ENCODE measurements at regions not wholly inside any gene's neighbourhood (a gene's known extent, or its start where the extent isn't known, plus 50 kb on each side); places are given as distances from the start of the nearest gene placed in this dataset.

- Histone ChIP-seq H3K9me3 (replicated peaks) (peaks cover 39% of the 10 kb centered on the region), H3K36me3 (no peaks in the 10 kb centered on the region), H3K27ac (replicated peaks) (no peak overlapping the region), H3K4me3 (no peak overlapping the region), H3K4me1 (no peaks in the 10 kb centered on the region), H3K27me3 (ENCODE audit: low read depth) (no peaks in the 10 kb centered on the region)
- TF ChIP-seq CTCF (IDR thresholded peaks at IDR 0.05; ENCODE audit: borderline replicate concordance) = no peak
- intact Hi-C loops (cut with micrococcal nuclease) = no loop called here
- no peak for DNase-seq
These were observed 1200.5 kb downstream of the SI start for GRCh38 chr3:163877805-163878204.

GRCh38 chr3:163863146-163863545 is 1215.2 kb downstream of the SI start:
- TF ChIP-seq CTCF (IDR thresholded peaks at IDR 0.05; ENCODE audit: borderline replicate concordance) = no peak
- H3K27ac ChIP-seq (replicated peaks) = no peak overlapping the region
- no peaks in the 10 kb centered on the region for H3K4me1 ChIP-seq
- H3K4me3 ChIP-seq = no peak overlapping the region
- intact Hi-C loops (cut with micrococcal nuclease) = no loop called here
- no peaks in the 10 kb centered on the region for H3K36me3 ChIP-seq
- H3K9me3 ChIP-seq (replicated peaks) = peaks cover 15% of the 10 kb centered on the region
- H3K27me3 ChIP-seq (ENCODE audit: low read depth) = no peaks in the 10 kb centered on the region
- no peak for DNase-seq

GRCh38 chr3:163852233-163852632 is 1226.1 kb downstream of the SI start:
- Histone ChIP-seq H3K36me3 (no peaks in the 10 kb centered on the region), H3K4me1 (no peaks in the 10 kb centered on the region), H3K27ac (replicated peaks) (no peak overlapping the region), H3K4me3 (no peak overlapping the region), H3K27me3 (ENCODE audit: low read depth) (no peaks in the 10 kb centered on the region), H3K9me3 (replicated peaks) (peaks cover 2% of the 10 kb centered on the region)
- intact Hi-C loops (cut with micrococcal nuclease) = no loop called here
- DNase-seq = no peak
- TF ChIP-seq CTCF (IDR thresholded peaks at IDR 0.05; ENCODE audit: borderline replicate concordance) = no peak

GRCh38 chr3:163838769-163839168 is 1239.5 kb downstream of the SI start:
- DNase-seq = no peak
- no peaks in the 10 kb centered on the region for H3K27me3 ChIP-seq (ENCODE audit: low read depth)
- H3K9me3 ChIP-seq (replicated peaks) = peaks cover 10% of the 10 kb centered on the region
- no peaks in the 10 kb centered on the region for H3K36me3 ChIP-seq
- no peaks in the 10 kb centered on the region for H3K4me1 ChIP-seq
- H3K27ac ChIP-seq (replicated peaks) = no peak overlapping the region
- intact Hi-C loops (cut with micrococcal nuclease) = no loop called here
- H3K4me3 ChIP-seq = no peak overlapping the region
- no peak for TF ChIP-seq CTCF (IDR thresholded peaks at IDR 0.05; ENCODE audit: borderline replicate concordance)

- Histone ChIP-seq H3K9me3 (replicated peaks) (no peaks in the 10 kb centered on the region), H3K27me3 (ENCODE audit: low read depth) (no peaks in the 10 kb centered on the region), H3K27ac (replicated peaks) (no peak overlapping the region), H3K36me3 (no peaks in the 10 kb centered on the region), H3K4me1 (no peaks in the 10 kb centered on the region), H3K4me3 (no peak overlapping the region)
- TF ChIP-seq CTCF (IDR thresholded peaks at IDR 0.05; ENCODE audit: borderline replicate concordance) = no peak
- intact Hi-C loops (cut with micrococcal nuclease) = no loop called here
- DNase-seq = no peak
These were observed 1245.7 kb downstream of the SI start for GRCh38 chr3:163832547-163832946.

GRCh38 chr3:163821841-163822240 is 1256.5 kb downstream of the SI start:
- no peak for DNase-seq
- no peak overlapping the region for H3K27ac ChIP-seq (replicated peaks)
- no peak for TF ChIP-seq CTCF (IDR thresholded peaks at IDR 0.05; ENCODE audit: borderline replicate concordance)
- no peaks in the 10 kb centered on the region for H3K36me3 ChIP-seq
- no peak overlapping the region for H3K4me3 ChIP-seq
- peaks cover 10% of the 10 kb centered on the region for H3K9me3 ChIP-seq (replicated peaks)
- intact Hi-C loops (cut with micrococcal nuclease) = no loop called here
- H3K27me3 ChIP-seq (ENCODE audit: low read depth) = no peaks in the 10 kb centered on the region
- no peaks in the 10 kb centered on the region for H3K4me1 ChIP-seq
